ENCODE measurements at regions not wholly inside any gene's neighbourhood (a gene's known extent, or its start where the extent isn't known, plus 50 kb on each side); places are given as distances from the start of the nearest gene placed in this dataset.
"Not testable (repeated sequence)": the region's sequence is repeated elsewhere in the genome, so short reads cannot be mapped to it uniquely, and the experiment has no call there.

GRCh38 chr11:95610185-95610584 is 179.4 kb downstream of the FAM76B start:
- H2BK15ac ChIP-seq (ENCODE audit: low read length); H2AK5ac ChIP-seq (ENCODE audit: low read depth, low read length); H3K4me2 ChIP-seq (ENCODE audit: insufficient read depth in 1 of 2, low read depth in 2 of 2, low read length in 2 of 2); FAIRE-seq; H4K20me1 ChIP-seq (replicated peaks in 1 of 2; ENCODE audit: control insufficient read depth in 1 of 2, insufficient read depth in 2 of 2, low read length in 2 of 2); H2BK12ac ChIP-seq (ENCODE audit: low read depth, low read length); H3K79me2 ChIP-seq (ENCODE audit: control insufficient read depth in 1 of 2, insufficient read depth in 2 of 2, low read length in 2 of 2); H3K23me2 ChIP-seq (ENCODE audit: low read depth, low read length); H3K79me1 ChIP-seq (ENCODE audit: low read depth, low read length); H2BK5ac ChIP-seq (ENCODE audit: low read depth, low read length); H3K18ac ChIP-seq (ENCODE audit: extremely low read depth, low read length); H3K4me1 ChIP-seq (replicated peaks in 1 of 4; ENCODE audit: control insufficient read depth in 3 of 4, insufficient read depth in 4 of 4, low read length in 3 of 4); H3K4me3 ChIP-seq (ENCODE audit: extremely low read depth in 1 of 4, insufficient read depth in 2 of 4, low read depth in 3 of 4, low read length in 4 of 4); H3K36me3 ChIP-seq (ENCODE audit: control insufficient read depth in 2 of 4, insufficient read depth in 4 of 4, low read length in 3 of 4); H2BK20ac ChIP-seq (ENCODE audit: low read length); H3K9ac ChIP-seq (replicated peaks in 1 of 4; ENCODE audit: extremely low read depth in 1 of 4, low read depth in 3 of 4, low read length in 3 of 4); H3K23ac ChIP-seq (ENCODE audit: insufficient read length); H4K5ac ChIP-seq (ENCODE audit: insufficient read length, low read depth, low read length); H2AFZ ChIP-seq (ENCODE audit: low read length); H4K8ac ChIP-seq (ENCODE audit: extremely low read depth, insufficient read depth, low read length); H3K27ac ChIP-seq (ENCODE audit: low read depth, low read length); H3K4ac ChIP-seq (replicated peaks; ENCODE audit: insufficient read length, low read depth, low read length); DNase-seq (ENCODE audit: low read depth in 1 of 2, low spot score in 2 of 2); H3K27me3 ChIP-seq (replicated peaks in 1 of 4; ENCODE audit: control insufficient read depth in 3 of 4, extremely low read depth in 1 of 4, insufficient read depth in 3 of 4, low read length in 3 of 4); H2BK120ac ChIP-seq (replicated peaks; ENCODE audit: low read depth, low read length); H3K56ac ChIP-seq (replicated peaks; ENCODE audit: insufficient read length, low read depth, low read length); H3K9me3 ChIP-seq (ENCODE audit: insufficient read depth in 2 of 2, low read depth in 1 of 2, low read length in 1 of 2); H4K91ac ChIP-seq (replicated peaks; ENCODE audit: insufficient read length, low read length); H3K14ac ChIP-seq (ENCODE audit: insufficient read length); POLR2A ChIA-PET (ENCODE audit: partially characterized antibody): not testable (repeated sequence)
- CTCF ChIA-PET (ENCODE audit: partially characterized antibody), result interaction anchor here (1.4 kb wide), 1 partner anchor 232 kb away, joined by 3 read pairs; no protein-coding TSS in a partner anchor
- 92% methylated on average over 5 of the region's 5 CpGs; no CpG with 5 or more reads in 1 of the 2 experiments for WGBS, 2 experiments (ENCODE audit: extremely low coverage in 1 of 2, insufficient coverage in 1 of 2, insufficient read length in 1 of 2, insufficient replicate concordance in 2 of 2, low coverage in 1 of 2, low lambda C conversion rate in 2 of 2, missing lambda C conversion rate in 1 of 2)
